Calu3 (cell line): ENCODE measurements at regions not wholly inside any gene's neighbourhood (a gene's known extent, or its start where the extent isn't known, plus 50 kb on each side); places are given as distances from the start of the nearest gene placed in this dataset.

Experiments
- BruUV-seq: library from RNA; stranded (reverse); fragments of 400-500 nt; replicated peaks from 2 replicates; lab custom pipeline; 2021; lab: Mats Ljungman, UMichigan
- CTCF ChIA-PET: fragments of 300-600 bp; sonication (Branson Sonifier 250); formaldehyde crosslinking; loops from one replicate; lab custom pipeline; 2022; ENCODE audit warnings: antibody characterized with exemption; lab: Charles Lee
- DNase-seq: peaks from one replicate; pipeline ENCODE4 v3.0.0; 2022
- H3K27ac Mint-ChIP-seq: one replicate; pipeline ENCODE4 v1.8.0; 2022; ENCODE audit warnings: mixed read lengths; ENCODE audit not compliant: unreplicated experiment
- H3K27me3 Mint-ChIP-seq: one replicate; pipeline ENCODE4 v1.8.0; 2022; ENCODE audit warnings: mixed read lengths; ENCODE audit not compliant: unreplicated experiment
- H3K36me3 Mint-ChIP-seq: one replicate; pipeline ENCODE4 v1.8.0; 2022; ENCODE audit warnings: mild to moderate bottlenecking, moderate library complexity, mixed read lengths; ENCODE audit not compliant: insufficient read depth, unreplicated experiment
- H3K4me1 Mint-ChIP-seq: one replicate; pipeline ENCODE4 v1.8.0; 2022; ENCODE audit warnings: mild to moderate bottlenecking, low read depth, mixed read lengths; ENCODE audit not compliant: unreplicated experiment
- H3K4me3 Mint-ChIP-seq: one replicate; pipeline ENCODE4 v1.8.0; 2022; ENCODE audit warnings: mild to moderate bottlenecking, low read depth, moderate library complexity, mixed read lengths; ENCODE audit not compliant: unreplicated experiment
- H3K9me3 Mint-ChIP-seq: one replicate; pipeline ENCODE4 v1.8.0; 2022; ENCODE audit warnings: low read depth, mixed read lengths; ENCODE audit not compliant: unreplicated experiment
- intact Hi-C: fragments of 100-400 bp; cut with micrococcal nuclease; formaldehyde crosslinking; loops from one replicate; pipeline ENCODE4 v1.10.0; 2022; ENCODE audit not compliant: unreplicated experiment
- TF ChIP-seq, protein P1 (sequence below): fragments of 200-600 bp; IDR thresholded peaks from one replicate; pipeline ENCODE4 v1.8.0; 2022; ENCODE audit warnings: antibody characterized with exemption; ENCODE audit not compliant: unreplicated experiment

DNA sequence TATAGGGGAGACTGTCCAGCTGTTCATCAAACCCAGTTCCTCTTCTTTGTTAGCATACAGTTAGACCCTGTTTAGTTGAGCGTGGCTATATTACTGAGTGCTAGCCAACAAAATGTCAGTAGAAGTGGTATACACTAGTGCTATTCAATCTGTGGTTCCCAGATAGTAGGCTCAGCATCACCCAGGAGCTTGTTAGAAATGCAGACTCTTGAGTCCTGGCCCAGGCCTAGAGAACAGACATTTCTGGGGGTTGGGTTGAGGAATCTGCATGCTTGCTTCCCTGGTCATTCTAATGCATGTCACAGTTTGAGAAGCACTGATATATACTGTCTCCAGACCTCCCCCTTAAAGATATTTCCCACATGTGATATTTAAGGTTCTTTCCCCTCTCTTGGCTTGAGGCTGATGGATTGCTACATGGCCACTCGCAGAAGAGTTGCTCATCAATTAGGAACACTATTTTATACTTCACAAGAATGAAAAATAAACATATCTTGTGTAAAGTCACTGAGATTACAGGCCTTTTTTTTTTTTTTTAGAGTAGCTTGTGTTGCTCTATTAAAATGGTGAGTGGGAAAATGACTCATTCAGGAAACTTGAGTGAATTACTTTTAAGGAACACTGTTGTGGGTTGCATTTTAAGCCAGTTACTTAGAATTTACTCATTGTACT is 289.0 kb downstream of the STIM2 start:
- Mint-ChIP-seq H3K4me1 (no peaks in the 10 kb centered on the region), H3K27ac (no peak overlapping the region), H3K27me3 (no peaks in the 10 kb centered on the region), H3K36me3 (no peaks in the 10 kb centered on the region), H3K9me3 (no peaks in the 10 kb centered on the region), H3K4me3 (no peak overlapping the region)
- CTCF ChIA-PET: no interaction called here
- TF ChIP-seq, protein P1, sequence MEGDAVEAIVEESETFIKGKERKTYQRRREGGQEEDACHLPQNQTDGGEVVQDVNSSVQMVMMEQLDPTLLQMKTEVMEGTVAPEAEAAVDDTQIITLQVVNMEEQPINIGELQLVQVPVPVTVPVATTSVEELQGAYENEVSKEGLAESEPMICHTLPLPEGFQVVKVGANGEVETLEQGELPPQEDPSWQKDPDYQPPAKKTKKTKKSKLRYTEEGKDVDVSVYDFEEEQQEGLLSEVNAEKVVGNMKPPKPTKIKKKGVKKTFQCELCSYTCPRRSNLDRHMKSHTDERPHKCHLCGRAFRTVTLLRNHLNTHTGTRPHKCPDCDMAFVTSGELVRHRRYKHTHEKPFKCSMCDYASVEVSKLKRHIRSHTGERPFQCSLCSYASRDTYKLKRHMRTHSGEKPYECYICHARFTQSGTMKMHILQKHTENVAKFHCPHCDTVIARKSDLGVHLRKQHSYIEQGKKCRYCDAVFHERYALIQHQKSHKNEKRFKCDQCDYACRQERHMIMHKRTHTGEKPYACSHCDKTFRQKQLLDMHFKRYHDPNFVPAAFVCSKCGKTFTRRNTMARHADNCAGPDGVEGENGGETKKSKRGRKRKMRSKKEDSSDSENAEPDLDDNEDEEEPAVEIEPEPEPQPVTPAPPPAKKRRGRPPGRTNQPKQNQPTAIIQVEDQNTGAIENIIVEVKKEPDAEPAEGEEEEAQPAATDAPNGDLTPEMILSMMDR: no peak
- DNase-seq: no peak
- no TSS peak for BruUV-seq
- intact Hi-C loops: no loop called here

- intact Hi-C loops: no loop called here
- BruUV-seq: no TSS peak
- Mint-ChIP-seq H3K4me3 (no peak overlapping the region), H3K36me3 (no peaks in the 10 kb centered on the region), H3K4me1 (no peaks in the 10 kb centered on the region), H3K27me3 (no peaks in the 10 kb centered on the region), H3K27ac (no peak overlapping the region), H3K9me3 (no peaks in the 10 kb centered on the region)
- TF ChIP-seq, protein P1: no peak
- CTCF ChIA-PET: no interaction called here
- DNase-seq: no peak
Observed at GRCh38 chr4:27152703-27153102, 292.1 kb downstream of the STIM2 start.

- intact Hi-C loops: no loop called here
- Mint-ChIP-seq H3K36me3 (no peaks in the 10 kb centered on the region), H3K4me1 (no peaks in the 10 kb centered on the region), H3K4me3 (no peak overlapping the region), H3K27ac (no peak overlapping the region), H3K27me3 (no peaks in the 10 kb centered on the region), H3K9me3 (no peaks in the 10 kb centered on the region)
- no peak for DNase-seq
- CTCF ChIA-PET: no interaction called here
- no TSS peak for BruUV-seq
- TF ChIP-seq, protein P1: no peak
Observed at GRCh38 chr4:27154706-27155105, 294.1 kb downstream of the STIM2 start.

DNA sequence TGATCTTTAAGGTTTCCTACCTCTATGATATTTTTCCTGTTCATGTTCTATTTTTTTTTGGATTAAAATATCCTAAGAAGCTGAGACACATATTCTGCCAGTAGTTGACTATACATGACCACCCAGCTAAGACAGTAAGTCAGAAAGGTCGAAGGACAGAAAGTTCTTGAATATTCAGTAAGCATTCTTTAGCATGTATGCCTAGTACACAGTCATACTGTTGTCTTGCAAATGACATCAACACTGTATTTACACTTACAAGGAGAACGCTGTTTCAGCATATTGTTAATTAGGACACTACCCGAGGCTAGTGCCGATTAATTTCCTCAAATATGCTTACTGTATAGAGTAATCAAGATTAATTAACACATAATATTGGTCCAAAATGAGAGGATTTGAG is 300.6 kb downstream of the STIM2 start:
- CTCF ChIA-PET: no interaction called here
- peaks cover 12% of the 10 kb centered on the region for H3K4me1 Mint-ChIP-seq
- DNase-seq: no peak
- no peak overlapping the region for H3K4me3 Mint-ChIP-seq
- BruUV-seq: no TSS peak
- no peaks in the 10 kb centered on the region for H3K27me3 Mint-ChIP-seq
- H3K36me3 Mint-ChIP-seq: no peaks in the 10 kb centered on the region
- H3K9me3 Mint-ChIP-seq: no peaks in the 10 kb centered on the region
- intact Hi-C loops: no loop called here
- no peak overlapping the region for H3K27ac Mint-ChIP-seq
- TF ChIP-seq, protein P1: no peak
